AG10803 (cell line): ENCODE measurements at regions not wholly inside any gene's neighbourhood (a gene's known extent, or its start where the extent isn't known, plus 50 kb on each side); places are given as distances from the start of the nearest gene placed in this dataset.

Experiments
- DNase-seq: peaks from one replicate; pipeline ENCODE4 v3.0.0; 2010; ENCODE audit warnings: low read depth
- H3K4me3 ChIP-seq: 2 replicates; pipeline ENCODE4 v1.5.1; 2011; ENCODE audit warnings: mild to moderate bottlenecking, low read length, control low read depth
- TF ChIP-seq, protein P1 (sequence below): conservative IDR thresholded peaks from 2 replicates; pipeline ENCODE4 v1.5.1; 2011; ENCODE audit warnings: mild to moderate bottlenecking, low read length, control low read depth, inconsistent platforms

- TF ChIP-seq, protein P1, sequence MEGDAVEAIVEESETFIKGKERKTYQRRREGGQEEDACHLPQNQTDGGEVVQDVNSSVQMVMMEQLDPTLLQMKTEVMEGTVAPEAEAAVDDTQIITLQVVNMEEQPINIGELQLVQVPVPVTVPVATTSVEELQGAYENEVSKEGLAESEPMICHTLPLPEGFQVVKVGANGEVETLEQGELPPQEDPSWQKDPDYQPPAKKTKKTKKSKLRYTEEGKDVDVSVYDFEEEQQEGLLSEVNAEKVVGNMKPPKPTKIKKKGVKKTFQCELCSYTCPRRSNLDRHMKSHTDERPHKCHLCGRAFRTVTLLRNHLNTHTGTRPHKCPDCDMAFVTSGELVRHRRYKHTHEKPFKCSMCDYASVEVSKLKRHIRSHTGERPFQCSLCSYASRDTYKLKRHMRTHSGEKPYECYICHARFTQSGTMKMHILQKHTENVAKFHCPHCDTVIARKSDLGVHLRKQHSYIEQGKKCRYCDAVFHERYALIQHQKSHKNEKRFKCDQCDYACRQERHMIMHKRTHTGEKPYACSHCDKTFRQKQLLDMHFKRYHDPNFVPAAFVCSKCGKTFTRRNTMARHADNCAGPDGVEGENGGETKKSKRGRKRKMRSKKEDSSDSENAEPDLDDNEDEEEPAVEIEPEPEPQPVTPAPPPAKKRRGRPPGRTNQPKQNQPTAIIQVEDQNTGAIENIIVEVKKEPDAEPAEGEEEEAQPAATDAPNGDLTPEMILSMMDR: no peak
- H3K4me3 ChIP-seq: no peak overlapping the region
- DNase-seq: no peak
These were observed 106.8 kb upstream of the PNPLA4 start for GRCh38 chrX:8034058-8034457.

GRCh38 chrX:8033175-8033574 is 106.0 kb upstream of the PNPLA4 start:
- DNase-seq: no peak
- TF ChIP-seq, protein P1: no peak
- no peak overlapping the region for H3K4me3 ChIP-seq

- H3K4me3 ChIP-seq: no peak overlapping the region
- DNase-seq: no peak
- TF ChIP-seq, protein P1: no peak
These were observed 103.1 kb upstream of the PNPLA4 start for GRCh38 chrX:8030361-8030760.

DNA sequence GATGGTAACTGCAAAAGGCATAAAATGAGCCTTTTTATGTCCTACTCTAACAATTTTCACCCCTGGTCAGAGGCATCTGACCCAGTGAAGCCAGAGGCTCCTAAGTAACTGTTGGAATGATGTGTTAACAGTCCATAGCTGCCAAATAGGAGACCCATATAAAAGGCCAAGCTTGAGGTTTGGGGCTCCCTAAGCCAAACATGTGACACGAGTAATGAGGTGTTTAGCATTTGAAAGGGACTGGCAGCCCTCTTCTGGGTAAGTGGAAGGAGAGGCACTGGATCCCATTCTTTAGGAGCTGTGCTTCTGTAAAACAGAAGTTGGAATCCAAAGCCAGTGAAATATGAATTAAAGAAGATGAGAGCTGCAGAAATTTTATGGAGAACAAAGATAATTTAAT is 100.6 kb upstream of the PNPLA4 start:
- DNase-seq: no peak
- no peak overlapping the region for H3K4me3 ChIP-seq
- TF ChIP-seq, protein P1: no peak

- TF ChIP-seq, protein P1: no peak
These were observed 98.5 kb upstream of the PNPLA4 start for GRCh38 chrX:8025705-8026104.

GRCh38 chrX:8018934-8019333 is 91.7 kb upstream of the PNPLA4 start:
- TF ChIP-seq, protein P1: no peak
- no peak for DNase-seq
- no peak overlapping the region for H3K4me3 ChIP-seq

More at GRCh38 chrX:8025705-8026104, 98.5 kb upstream of the PNPLA4 start:
- DNase-seq: no peak
- no peak overlapping the region for H3K4me3 ChIP-seq

DNA sequence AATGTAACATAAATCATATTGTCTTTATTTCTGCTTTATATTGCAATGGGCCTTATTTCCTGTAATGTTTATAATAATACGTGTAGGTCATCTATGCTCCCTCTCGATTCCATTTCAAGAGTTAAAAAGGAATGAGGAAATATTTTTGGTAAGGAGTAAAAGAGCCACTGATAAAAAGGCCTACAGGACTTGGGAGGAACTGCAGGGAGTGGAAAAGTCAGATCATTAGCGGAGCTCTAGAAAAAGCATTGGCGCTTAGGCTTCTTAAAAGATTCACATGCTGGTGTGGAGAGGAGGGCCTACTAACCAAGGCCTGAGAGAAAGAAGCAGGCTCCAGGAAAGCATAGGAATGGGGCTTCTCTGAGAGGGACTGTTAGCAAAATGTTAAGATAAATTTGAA is 82.9 kb upstream of the PNPLA4 start:
- TF ChIP-seq, protein P1: no peak
- no peak for DNase-seq
- H3K4me3 ChIP-seq: no peak overlapping the region
